IMR-90 (cell line): ENCODE measurements at regions not wholly inside any gene's neighbourhood (a gene's known extent, or its start where the extent isn't known, plus 50 kb on each side); places are given as distances from the start of the nearest gene placed in this dataset.

ENCODE experiments used
- ATAC-seq: fragments of 200-7000 bp; cut with Tn5 transposase; 2 replicates; pipeline ENCODE4 v1.9.1; 2020; ENCODE audit warnings: low read depth, mild to moderate bottlenecking, moderate library complexity
- BruUV-seq: library from RNA; stranded (reverse); fragments of 400-500 nt; replicated peaks from 2 replicates; lab custom pipeline; 2021; lab: Mats Ljungman, UMichigan
- CTCF ChIA-PET: fragments of 300-600 bp; formaldehyde crosslinking; extraction: SDS; loops from one replicate; lab custom pipeline; 2021; ENCODE audit warnings: antibody characterized with exemption; lab: Yijun Ruan, JAX
- POLR2A ChIA-PET: fragments of 300-600 bp; sonication (Branson Sonifier 250); formaldehyde crosslinking; loops from one replicate; lab custom pipeline; 2022; ENCODE audit warnings: antibody characterized with exemption; ENCODE audit not compliant: unreplicated experiment; lab: Charles Lee
- DNase-seq: peaks from one replicate; pipeline ENCODE4 v3.0.0; 2013
- H2AFZ ChIP-seq: replicated peaks from 2 replicates; pipeline ENCODE3; 2013; ENCODE audit warnings: low read length, mild to moderate bottlenecking; ENCODE audit not compliant: poor library complexity
- H2AK5ac ChIP-seq: 2 replicates; pipeline ENCODE4 v1.6.1; 2013; ENCODE audit warnings: low read depth, low read length, inconsistent platforms
- H2AK9ac ChIP-seq: replicated peaks from 2 replicates; pipeline ENCODE3; 2013; ENCODE audit warnings: mild to moderate bottlenecking, low read depth, low read length, moderate library complexity; ENCODE audit not compliant: poor library complexity
- H2BK120ac ChIP-seq: 2 replicates; pipeline ENCODE4 v1.6.1; 2013; ENCODE audit warnings: low read depth, low read length, inconsistent platforms
- H2BK15ac ChIP-seq: 3 replicates; pipeline ENCODE4 v1.6.1; 2013; ENCODE audit warnings: low read depth, low read length, inconsistent platforms
- H2BK20ac ChIP-seq: 2 replicates; pipeline ENCODE4 v1.6.1; 2013; ENCODE audit warnings: low read depth, mild to moderate bottlenecking, inconsistent platforms, low read length, moderate library complexity
- H2BK5ac ChIP-seq: 2 replicates; pipeline ENCODE4 v1.6.1; 2013; ENCODE audit warnings: mild to moderate bottlenecking, low read depth, low read length, inconsistent platforms; ENCODE audit not compliant: poor library complexity, severe bottlenecking
- H3K14ac ChIP-seq: replicated peaks from 2 replicates; pipeline ENCODE4 v1.6.1; 2013; ENCODE audit warnings: low read depth, low read length, inconsistent platforms
- H3K18ac ChIP-seq: 2 replicates; pipeline ENCODE4 v1.6.1; 2013; ENCODE audit warnings: low read depth, low read length, control low read depth
- H3K23ac ChIP-seq: 2 replicates; pipeline ENCODE4 v1.6.1; 2013; ENCODE audit warnings: low read depth, low read length, inconsistent platforms
- H3K27ac ChIP-seq: 2 replicates; pipeline ENCODE4 v1.5.1; 2013; ENCODE audit warnings: mild to moderate bottlenecking, control low read depth, low read length; ENCODE audit not compliant: insufficient read depth
- H3K27me3 ChIP-seq: 2 replicates; pipeline ENCODE4 v1.6.1; 2013; ENCODE audit warnings: low read length; ENCODE audit not compliant: control insufficient read depth, insufficient read depth
- H3K36me3 ChIP-seq: 2 replicates; pipeline ENCODE4 v1.6.1; 2013; ENCODE audit warnings: low read length, mixed read lengths; ENCODE audit not compliant: control insufficient read depth, insufficient read depth
- H3K4ac ChIP-seq: 2 replicates; pipeline ENCODE4 v1.6.1; 2013; ENCODE audit warnings: low read depth, low read length, inconsistent platforms
- H3K4me1 ChIP-seq: 2 replicates; pipeline ENCODE4 v1.6.1; 2013; ENCODE audit warnings: low read length, mixed read lengths; ENCODE audit not compliant: control insufficient read depth, insufficient read depth
- H3K4me2 ChIP-seq: 2 replicates; pipeline ENCODE4 v1.6.1; 2013; ENCODE audit warnings: low read depth, mild to moderate bottlenecking, control low read depth, low read length, moderate library complexity
- H3K4me3 ChIP-seq: 2 replicates; pipeline ENCODE4 v1.5.1; 2013; ENCODE audit warnings: low read depth, mild to moderate bottlenecking, control low read depth, low read length, moderate library complexity; ENCODE audit not compliant: insufficient read depth
- H3K56ac ChIP-seq: 2 replicates; pipeline ENCODE4 v1.6.1; 2013; ENCODE audit warnings: low read length, inconsistent platforms; ENCODE audit not compliant: insufficient read depth; ENCODE audit errors: extremely low read depth
- H3K79me1 ChIP-seq, 2 experiments: 2 replicates each; pipeline ENCODE4 v1.6.1; 2013; ENCODE audit warnings: low read length in 2 of 2, inconsistent platforms in 1 of 2, low read depth in 1 of 2
- H3K9ac ChIP-seq: 2 replicates; pipeline ENCODE4 v1.6.1; 2013; ENCODE audit warnings: low read depth, low read length, control low read depth
- H3K9me1 ChIP-seq: 2 replicates; pipeline ENCODE4 v1.6.1; 2013; ENCODE audit warnings: low read length, inconsistent platforms; ENCODE audit not compliant: insufficient read depth
- H3K9me3 ChIP-seq: 2 replicates; pipeline ENCODE4 v1.6.1; 2013; ENCODE audit warnings: low read length; ENCODE audit not compliant: control insufficient read depth, insufficient read depth
- H4K20me1 ChIP-seq: 2 replicates; pipeline ENCODE4 v1.6.1; 2013; ENCODE audit warnings: low read length, inconsistent platforms; ENCODE audit not compliant: insufficient read depth
- H4K5ac ChIP-seq: 2 replicates; pipeline ENCODE4 v1.6.1; 2013; ENCODE audit warnings: mild to moderate bottlenecking, low read depth, low read length, control low read depth
- H4K8ac ChIP-seq, 2 experiments: 2 replicates each; pipeline ENCODE4 v1.6.1; 2013; ENCODE audit warnings: low read depth in 2 of 2, low read length in 2 of 2, control low read depth in 1 of 2, inconsistent platforms in 1 of 2
- H4K91ac ChIP-seq: 2 replicates; pipeline ENCODE4 v1.6.1; 2013; ENCODE audit warnings: low read depth, low read length, inconsistent platforms; ENCODE audit not compliant: insufficient read depth
- BHLHE40 ChIP-seq: fragments of 150-350 bp; IDR thresholded peaks from 2 replicates; pipeline ENCODE4 v1.6.1; 2016; ENCODE audit warnings: mild to moderate bottlenecking, low read depth, low read length
- CEBPB ChIP-seq: IDR thresholded peaks from 2 replicates; pipeline ENCODE4 v1.6.1; 2012; ENCODE audit warnings: low read depth, low read length, improper control_type of control experiment
- CHD1 ChIP-seq: IDR thresholded peaks from 2 replicates; pipeline ENCODE4 v1.6.1; 2012; ENCODE audit warnings: low read depth, low read length, improper control_type of control experiment
- ELK1 ChIP-seq: fragments of 150-350 bp; IDR thresholded peaks from 2 replicates; pipeline ENCODE4 v1.6.1; 2016; ENCODE audit warnings: low read depth, mild to moderate bottlenecking, low read length, moderate library complexity, borderline replicate concordance
- FOS ChIP-seq: fragments of 150-350 bp; IDR thresholded peaks from 2 replicates; pipeline ENCODE4 v1.6.1; 2016; ENCODE audit warnings: low read depth, low read length
- MAFK ChIP-seq: IDR thresholded peaks from 2 replicates; pipeline ENCODE4 v1.6.1; 2012; ENCODE audit warnings: low read depth, low read length, improper control_type of control experiment
- MAZ ChIP-seq: IDR thresholded peaks from 2 replicates; pipeline ENCODE4 v1.6.1; 2012; ENCODE audit warnings: low read depth, mild to moderate bottlenecking, low read length, improper control_type of control experiment, moderate library complexity, borderline replicate concordance
- MXI1 ChIP-seq: IDR thresholded peaks from 2 replicates; pipeline ENCODE4 v1.6.1; 2012; ENCODE audit warnings: low read depth, mild to moderate bottlenecking, low read length, moderate library complexity, borderline replicate concordance
- NFE2L2 ChIP-seq: fragments of 150-350 bp; IDR thresholded peaks from 2 replicates; pipeline ENCODE4 v1.6.1; 2016; ENCODE audit warnings: low read depth, mild to moderate bottlenecking, low read length
- POLR2A ChIP-seq: IDR thresholded peaks from 2 replicates; pipeline ENCODE4 v1.6.1; 2012; ENCODE audit warnings: mild to moderate bottlenecking, low read depth, low read length
- RAD21 ChIP-seq: IDR thresholded peaks from 2 replicates; pipeline ENCODE4 v1.6.1; 2012; ENCODE audit warnings: low read length, improper control_type of control experiment
- RCOR1 ChIP-seq: IDR thresholded peaks from 2 replicates; pipeline ENCODE4 v1.6.1; 2012; ENCODE audit warnings: mild to moderate bottlenecking, low read length, improper control_type of control experiment; ENCODE audit not compliant: insufficient replicate concordance
- RFX5 ChIP-seq: IDR thresholded peaks from 2 replicates; pipeline ENCODE4 v1.8.0; 2012; ENCODE audit warnings: low read depth, mild to moderate bottlenecking, low read length, moderate library complexity
- SMC3 ChIP-seq: fragments of 150-350 bp; IDR thresholded peaks from 2 replicates; pipeline ENCODE4 v1.6.1; 2016; ENCODE audit warnings: low read depth, mild to moderate bottlenecking, antibody characterized with exemption, low read length, moderate library complexity
- WGBS, 2 experiments: methylation state at CpG; one replicate each; pipeline versions ENCODE4 v1.1.5 to v1.1.7; 2013; ENCODE audit warnings: missing lambda C conversion rate in 2 of 2; ENCODE audit not compliant: insufficient read length in 1 of 2; ENCODE audit errors: extremely low coverage in 2 of 2; 5-methylcytosine and 5-hydroxymethylcytosine counted together
- dilution Hi-C: fragments of 300-500 bp; cut with HindIII; formaldehyde crosslinking; loops from one replicate; pipeline ENCODE4 v1.14.3; 2018; ENCODE audit warnings: low sequenced_read_pairs; ENCODE audit not compliant: unreplicated experiment
- in situ Hi-C: fragments of 300-500 bp; cut with MboI; formaldehyde crosslinking; loops from 3 replicates; pipeline ENCODE4 v1.14.3; 2019; ENCODE audit warnings: low sequenced_read_pairs, inconsistent platforms, mixed read lengths
- intact Hi-C: fragments of 100-400 bp; cut with micrococcal nuclease; formaldehyde crosslinking; loops from 2 replicates; pipeline ENCODE4 v1.10.0; 2022
- TF ChIP-seq, protein P1 (sequence below): fragments of 150-350 bp; IDR thresholded peaks from 2 replicates; pipeline ENCODE4 v1.6.1; 2017; ENCODE audit warnings: mild to moderate bottlenecking, antibody characterized with exemption, low read length, low read depth
- TF ChIP-seq, protein P2 (sequence below): conservative IDR thresholded peaks from 2 replicates; pipeline ENCODE4 v1.5.1; 2012; ENCODE audit warnings: mild to moderate bottlenecking, low read depth, low read length, improper control_type of control experiment

- Histone ChIP-seq H2BK5ac (no peak overlapping the region), H2BK120ac (no peak overlapping the region), H2AK9ac (no peak overlapping the region), H4K20me1 (no peaks in the 10 kb centered on the region), H3K56ac (no peak overlapping the region), H4K5ac (no peak overlapping the region), H3K4me3 (no peak overlapping the region), H3K18ac (no peak overlapping the region), H3K4ac (no peak overlapping the region), H4K91ac (no peak overlapping the region), H3K9me1 (no peaks in the 10 kb centered on the region), H2BK15ac (no peak overlapping the region), H2AFZ (no peak overlapping the region), H3K27ac (no peak overlapping the region), H4K8ac (no peak overlapping the region), H2AK5ac (no peak overlapping the region), H2BK20ac (no peak overlapping the region), H3K9ac (no peak overlapping the region), H3K79me1 (no peaks in the 10 kb centered on the region), H3K4me2 (no peak overlapping the region), H3K23ac (no peak overlapping the region), H3K9me3 (peaks cover 5% of the 10 kb centered on the region; the same call in 1 of the 2 replicates), H3K14ac (no peak overlapping the region), H3K36me3 (no peaks in the 10 kb centered on the region), H3K4me1 (no peaks in the 10 kb centered on the region), H3K27me3 (no peaks in the 10 kb centered on the region)
- in situ Hi-C loops (no loop called here), intact Hi-C loops (no loop called here), dilution Hi-C loops (no loop called here)
- POLR2A ChIA-PET, result no interaction called here
- CTCF ChIA-PET, result no interaction called here
- ATAC-seq, result no peak
- WGBS, 2 experiments, result no CpG with 5 or more reads among the region's 1 CpG
- no peak for DNase-seq
- no TSS peak for BruUV-seq
- TF ChIP-seq NFE2L2 (no peak), ELK1 (no peak), CEBPB (no peak), SMC3 (no peak), POLR2A (no peak), MAZ (no peak), RAD21 (no peak), BHLHE40 (no peak), CHD1 (no peak), RFX5 (no peak), MXI1 (no peak), MAFK (no peak), FOS (no peak), RCOR1 (no peak)
- TF ChIP-seq, protein P1, sequence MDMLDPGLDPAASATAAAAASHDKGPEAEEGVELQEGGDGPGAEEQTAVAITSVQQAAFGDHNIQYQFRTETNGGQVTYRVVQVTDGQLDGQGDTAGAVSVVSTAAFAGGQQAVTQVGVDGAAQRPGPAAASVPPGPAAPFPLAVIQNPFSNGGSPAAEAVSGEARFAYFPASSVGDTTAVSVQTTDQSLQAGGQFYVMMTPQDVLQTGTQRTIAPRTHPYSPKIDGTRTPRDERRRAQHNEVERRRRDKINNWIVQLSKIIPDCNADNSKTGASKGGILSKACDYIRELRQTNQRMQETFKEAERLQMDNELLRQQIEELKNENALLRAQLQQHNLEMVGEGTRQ, result no peak
- TF ChIP-seq, protein P2, sequence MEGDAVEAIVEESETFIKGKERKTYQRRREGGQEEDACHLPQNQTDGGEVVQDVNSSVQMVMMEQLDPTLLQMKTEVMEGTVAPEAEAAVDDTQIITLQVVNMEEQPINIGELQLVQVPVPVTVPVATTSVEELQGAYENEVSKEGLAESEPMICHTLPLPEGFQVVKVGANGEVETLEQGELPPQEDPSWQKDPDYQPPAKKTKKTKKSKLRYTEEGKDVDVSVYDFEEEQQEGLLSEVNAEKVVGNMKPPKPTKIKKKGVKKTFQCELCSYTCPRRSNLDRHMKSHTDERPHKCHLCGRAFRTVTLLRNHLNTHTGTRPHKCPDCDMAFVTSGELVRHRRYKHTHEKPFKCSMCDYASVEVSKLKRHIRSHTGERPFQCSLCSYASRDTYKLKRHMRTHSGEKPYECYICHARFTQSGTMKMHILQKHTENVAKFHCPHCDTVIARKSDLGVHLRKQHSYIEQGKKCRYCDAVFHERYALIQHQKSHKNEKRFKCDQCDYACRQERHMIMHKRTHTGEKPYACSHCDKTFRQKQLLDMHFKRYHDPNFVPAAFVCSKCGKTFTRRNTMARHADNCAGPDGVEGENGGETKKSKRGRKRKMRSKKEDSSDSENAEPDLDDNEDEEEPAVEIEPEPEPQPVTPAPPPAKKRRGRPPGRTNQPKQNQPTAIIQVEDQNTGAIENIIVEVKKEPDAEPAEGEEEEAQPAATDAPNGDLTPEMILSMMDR, result no peak
These were observed 148.4 kb downstream of the DTWD1 start for GRCh38 chr15:49769225-49769624.
